ENCODE measurements at regions not wholly inside any gene's neighbourhood (a gene's known extent, or its start where the extent isn't known, plus 50 kb on each side); places are given as distances from the start of the nearest gene placed in this dataset.

DNA sequence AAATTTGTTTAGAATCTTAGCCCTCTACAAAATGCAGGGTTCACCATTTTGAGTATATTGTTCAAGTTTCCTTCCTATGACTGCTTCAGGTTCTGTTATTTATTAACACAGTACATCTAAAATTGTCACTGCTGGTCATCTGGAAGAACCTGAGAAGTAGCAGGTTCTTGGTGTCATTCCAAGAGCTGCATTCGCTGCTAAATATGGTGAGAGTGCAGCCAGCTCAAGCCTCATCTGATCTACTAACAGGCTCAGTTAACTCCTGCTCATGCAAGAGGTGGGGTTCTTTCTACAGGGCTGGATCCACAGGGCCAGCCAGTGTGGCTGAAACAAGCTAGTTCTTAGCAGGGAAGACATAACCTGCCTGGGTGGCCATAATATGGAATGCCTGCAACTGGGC is 1946.1 kb downstream of the TP53TG3F start (continued):
- TF ChIP-seq, protein P1, sequence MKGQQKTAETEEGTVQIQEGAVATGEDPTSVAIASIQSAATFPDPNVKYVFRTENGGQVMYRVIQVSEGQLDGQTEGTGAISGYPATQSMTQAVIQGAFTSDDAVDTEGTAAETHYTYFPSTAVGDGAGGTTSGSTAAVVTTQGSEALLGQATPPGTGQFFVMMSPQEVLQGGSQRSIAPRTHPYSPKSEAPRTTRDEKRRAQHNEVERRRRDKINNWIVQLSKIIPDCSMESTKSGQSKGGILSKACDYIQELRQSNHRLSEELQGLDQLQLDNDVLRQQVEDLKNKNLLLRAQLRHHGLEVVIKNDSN (CRISPR knock-in tag; IDR thresholded peaks at IDR 0.05) = no peak

DNA sequence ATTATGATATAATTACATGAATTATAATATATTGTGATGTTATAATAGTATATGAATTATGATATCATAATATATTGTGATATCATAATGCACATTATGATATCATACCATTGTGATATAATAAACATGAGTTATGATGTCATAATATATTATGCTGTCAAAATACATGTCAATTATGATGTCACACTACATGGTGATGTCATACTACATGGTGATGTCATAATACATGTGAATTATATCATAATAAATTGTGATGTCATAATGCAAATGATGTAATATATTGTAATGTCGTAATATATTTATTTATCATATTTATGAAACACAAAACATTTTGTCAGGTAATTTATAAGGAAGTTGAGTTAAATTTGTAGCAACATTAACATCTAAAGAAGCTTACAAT is 1950.1 kb downstream of the TP53TG3F start:
- no TSS peak for BruUV-seq (replicated peaks)
- Histone ChIP-seq H3K9me3 (replicated peaks; ENCODE audit: control insufficient read depth, insufficient read depth, low read depth, low read length) (no peaks in the 10 kb centered on the region; the same call in 1 of the 2 replicates), H3K4me1 (replicated peaks in 1 of 2; ENCODE audit: control insufficient read depth in 2 of 2, insufficient read depth in 2 of 2, low read length in 2 of 2) (no peaks in the 10 kb centered on the region), H3K4me3 (no peak overlapping the region), H3K27ac (ENCODE audit: extremely low read depth, low read depth, low read length) (no peak overlapping the region), H3K9me1 (ENCODE audit: control insufficient read depth, insufficient read depth, low read length) (no peaks in the 10 kb centered on the region), H3K27me3 (ENCODE audit: control insufficient read depth in 2 of 2, insufficient read depth in 2 of 2, low read length in 2 of 2) (no peaks in the 10 kb centered on the region), H3K9ac (ENCODE audit: insufficient read depth in 1 of 2, low read depth in 2 of 2, low read length in 2 of 2) (no peak overlapping the region), H3K4me2 (ENCODE audit: insufficient read depth, low read length) (no peak overlapping the region), H2AFZ (ENCODE audit: low read depth, low read length) (no peak overlapping the region), H3K79me2 (ENCODE audit: control insufficient read depth, insufficient read depth, low read length) (no peaks in the 10 kb centered on the region), H3K36me3 (ENCODE audit: control insufficient read depth, insufficient read depth, low read length) (no peaks in the 10 kb centered on the region), H4K20me1 (replicated peaks; ENCODE audit: control insufficient read depth, insufficient read depth, low read length) (no peaks in the 10 kb centered on the region)
- ChIA-PET CTCF (ENCODE audit: low intra/inter-chr PET ratio) (no interaction called here), POLR2A (no interaction called here)
- peak; percentile 89 for TF ChIP-seq CEBPB (tag; IDR thresholded peaks at IDR 0.05)
- TF ChIP-seq CREB1 (IDR thresholded peaks at IDR 0.05) = peak; percentile 79
- peak; percentile 89 for TF ChIP-seq CREB1 (CRISPR knock-in tag; IDR thresholded peaks at IDR 0.05)
- TF ChIP-seq MEF2D (tag; conservative IDR thresholded peaks at IDR 0.05; ENCODE audit: low read depth) = no peak
- TF ChIP-seq JUND (IDR thresholded peaks at IDR 0.05; ENCODE audit: borderline replicate concordance, low read depth, low read length) = no peak
- TF ChIP-seq JUND (tag; IDR thresholded peaks at IDR 0.05; ENCODE audit: borderline replicate concordance, low read depth, low read length) = peak; percentile 72; the same call in 1 of the 3 replicates
- TF ChIP-seq ZNF699 (CRISPR knock-in tag; IDR thresholded peaks at IDR 0.05; ENCODE audit: insufficient replicate concordance) = no peak
- no peak for TF ChIP-seq ATF1 (CRISPR knock-in tag; IDR thresholded peaks at IDR 0.05)
- peak; percentile 96 for TF ChIP-seq ATF1 (tag; IDR thresholded peaks at IDR 0.05)
- TF ChIP-seq, protein P2, sequence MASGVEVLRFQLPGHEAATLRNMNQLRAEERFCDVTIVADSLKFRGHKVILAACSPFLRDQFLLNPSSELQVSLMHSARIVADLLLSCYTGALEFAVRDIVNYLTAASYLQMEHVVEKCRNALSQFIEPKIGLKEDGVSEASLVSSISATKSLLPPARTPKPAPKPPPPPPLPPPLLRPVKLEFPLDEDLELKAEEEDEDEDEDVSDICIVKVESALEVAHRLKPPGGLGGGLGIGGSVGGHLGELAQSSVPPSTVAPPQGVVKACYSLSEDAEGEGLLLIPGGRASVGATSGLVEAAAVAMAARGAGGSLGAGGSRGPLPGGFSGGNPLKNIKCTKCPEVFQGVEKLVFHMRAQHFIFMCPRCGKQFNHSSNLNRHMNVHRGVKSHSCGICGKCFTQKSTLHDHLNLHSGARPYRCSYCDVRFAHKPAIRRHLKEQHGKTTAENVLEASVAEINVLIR (CRISPR knock-in tag; IDR thresholded peaks at IDR 0.05) = peak; percentile 79
- TF ChIP-seq JUNB (CRISPR knock-in tag; conservative IDR thresholded peaks at IDR 0.05) = peak; percentile 91
- no peak for TF ChIP-seq ZNF274 (IDR thresholded peaks at IDR 0.05; ENCODE audit: borderline replicate concordance, low read depth, low read length)
- TF ChIP-seq KHSRP (IDR thresholded peaks at IDR 0.05) = peak; percentile 41; the same call in 1 of the 2 replicates
- no peak for TF ChIP-seq CEBPG (CRISPR knock-in tag; IDR thresholded peaks at IDR 0.05)
- peak; percentile 67 to 87 for TF ChIP-seq CEBPG (tag; conservative IDR thresholded peaks at IDR 0.05 in 1 of 2, IDR thresholded peaks at IDR 0.05 in 1 of 2)
- peak; percentile 70; the same call in 1 of the 2 replicates for TF ChIP-seq ATF7 (IDR thresholded peaks at IDR 0.05)
- peak; percentile 64; the same call in 1 of the 2 replicates for TF ChIP-seq CREM (IDR thresholded peaks at IDR 0.05; ENCODE audit: low read depth)
- TF ChIP-seq, protein P3, sequence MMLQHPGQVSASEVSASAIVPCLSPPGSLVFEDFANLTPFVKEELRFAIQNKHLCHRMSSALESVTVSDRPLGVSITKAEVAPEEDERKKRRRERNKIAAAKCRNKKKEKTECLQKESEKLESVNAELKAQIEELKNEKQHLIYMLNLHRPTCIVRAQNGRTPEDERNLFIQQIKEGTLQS (IDR thresholded peaks at IDR 0.05) = peak; percentile 94
- TF ChIP-seq, protein P3 (CRISPR knock-in tag; conservative IDR thresholded peaks at IDR 0.05) = no peak
- TF ChIP-seq NCOA1 (IDR thresholded peaks at IDR 0.05; ENCODE audit: low read depth) = peak; percentile 82
- in situ Hi-C loops (cut with MboI) (no loop called here), intact Hi-C loops (cut with micrococcal nuclease) (no loop called here)
- ATAC-seq (no peak), DNase-seq (ENCODE audit: extremely low read depth in 1 of 4, low spot score in 3 of 4) (no peak), FAIRE-seq (no peak)
- 0% methylated on average over 1 of the region's 1 CpG for WGBS (ENCODE audit: insufficient coverage, low coverage, missing lambda C conversion rate)

Measured in K562 (cell line).